Adrenal gland (tissue), 5 donors: ENCODE measurements at regions not wholly inside any gene's neighbourhood (a gene's known extent, or its start where the extent isn't known, plus 50 kb on each side); places are given as distances from the start of the nearest gene placed in this dataset.

Experiments used
- POLR2A ChIP-seq, 2 donors: fragments of 450-650 bp; IDR thresholded peaks; one replicate each; pipeline ENCODE4 v1.6.1; 2017; ENCODE audit warnings: antibody characterized with exemption in 2 of 2, mild to moderate bottlenecking in 2 of 2, moderate library complexity in 1 of 2
- TF ChIP-seq, protein P1 (sequence below), 6 experiments: fragments of 450-650 bp in 4 of 6; fragments of 200-600 bp in 2 of 6; sonication (generic) in 1 of 6; IDR thresholded peaks; 1 replicate in 5 of 6; 2 replicates in 1 of 6; pipeline versions ENCODE4 v1.5.1 to v1.8.0; 2016 to 2021; ENCODE audit warnings: antibody characterized with exemption in 6 of 6, mild to moderate bottlenecking in 2 of 6, moderate library complexity in 1 of 6
- donor health status: DM: no; HTN: no; CAD: no.

- TF ChIP-seq, protein P1, sequence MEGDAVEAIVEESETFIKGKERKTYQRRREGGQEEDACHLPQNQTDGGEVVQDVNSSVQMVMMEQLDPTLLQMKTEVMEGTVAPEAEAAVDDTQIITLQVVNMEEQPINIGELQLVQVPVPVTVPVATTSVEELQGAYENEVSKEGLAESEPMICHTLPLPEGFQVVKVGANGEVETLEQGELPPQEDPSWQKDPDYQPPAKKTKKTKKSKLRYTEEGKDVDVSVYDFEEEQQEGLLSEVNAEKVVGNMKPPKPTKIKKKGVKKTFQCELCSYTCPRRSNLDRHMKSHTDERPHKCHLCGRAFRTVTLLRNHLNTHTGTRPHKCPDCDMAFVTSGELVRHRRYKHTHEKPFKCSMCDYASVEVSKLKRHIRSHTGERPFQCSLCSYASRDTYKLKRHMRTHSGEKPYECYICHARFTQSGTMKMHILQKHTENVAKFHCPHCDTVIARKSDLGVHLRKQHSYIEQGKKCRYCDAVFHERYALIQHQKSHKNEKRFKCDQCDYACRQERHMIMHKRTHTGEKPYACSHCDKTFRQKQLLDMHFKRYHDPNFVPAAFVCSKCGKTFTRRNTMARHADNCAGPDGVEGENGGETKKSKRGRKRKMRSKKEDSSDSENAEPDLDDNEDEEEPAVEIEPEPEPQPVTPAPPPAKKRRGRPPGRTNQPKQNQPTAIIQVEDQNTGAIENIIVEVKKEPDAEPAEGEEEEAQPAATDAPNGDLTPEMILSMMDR (IDR thresholded peaks at IDR 0.05): no peak
- no peak for TF ChIP-seq POLR2A (IDR thresholded peaks at IDR 0.05)
Measured at GRCh38 chr5:4984461-4984860, 155.7 kb upstream of the ADAMTS16 start.
